Limb (tissue), 2 donors: ENCODE measurements at regions not wholly inside any gene's neighbourhood (a gene's known extent, or its start where the extent isn't known, plus 50 kb on each side); places are given as distances from the start of the nearest gene placed in this dataset.

Experiments
- DNase-seq, 2 donors: peaks; one replicate each; pipeline ENCODE4 v3.0.0-alpha.2; 2016; ENCODE audit errors: extremely low spot score in 2 of 2

- DNase-seq: no peak
Observed at GRCh38 chr18:32544088-32544487, 73.4 kb upstream of the GAREM1 start.

DNA sequence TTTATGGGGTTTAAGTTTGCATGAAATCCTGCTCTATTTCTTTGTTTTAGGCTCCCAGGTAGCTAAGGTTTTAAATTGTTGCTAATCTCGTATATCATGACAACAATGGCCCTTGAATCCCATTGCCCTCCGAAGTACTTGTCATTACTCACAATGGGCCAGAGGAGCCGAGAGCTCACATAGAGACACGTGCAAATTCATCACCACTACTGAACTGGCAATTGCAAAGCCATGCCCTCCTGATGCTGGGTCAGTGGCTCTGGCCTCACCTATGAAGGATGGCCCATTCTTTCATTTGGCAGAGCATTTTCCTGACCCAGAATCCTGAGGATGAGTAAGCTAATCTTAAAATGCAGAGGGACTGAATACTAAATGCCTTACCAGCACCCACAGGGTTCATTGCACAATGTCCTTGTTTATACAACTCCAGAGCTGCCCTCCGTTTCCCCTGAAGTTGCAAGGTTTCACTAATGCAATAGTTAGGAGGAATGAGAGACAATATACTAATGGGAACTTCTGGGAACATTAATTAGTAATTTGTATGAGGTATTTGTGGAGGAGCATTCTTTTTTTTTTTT, 71.6 kb upstream of the GAREM1 start:
- DNase-seq: no peak

DNA sequence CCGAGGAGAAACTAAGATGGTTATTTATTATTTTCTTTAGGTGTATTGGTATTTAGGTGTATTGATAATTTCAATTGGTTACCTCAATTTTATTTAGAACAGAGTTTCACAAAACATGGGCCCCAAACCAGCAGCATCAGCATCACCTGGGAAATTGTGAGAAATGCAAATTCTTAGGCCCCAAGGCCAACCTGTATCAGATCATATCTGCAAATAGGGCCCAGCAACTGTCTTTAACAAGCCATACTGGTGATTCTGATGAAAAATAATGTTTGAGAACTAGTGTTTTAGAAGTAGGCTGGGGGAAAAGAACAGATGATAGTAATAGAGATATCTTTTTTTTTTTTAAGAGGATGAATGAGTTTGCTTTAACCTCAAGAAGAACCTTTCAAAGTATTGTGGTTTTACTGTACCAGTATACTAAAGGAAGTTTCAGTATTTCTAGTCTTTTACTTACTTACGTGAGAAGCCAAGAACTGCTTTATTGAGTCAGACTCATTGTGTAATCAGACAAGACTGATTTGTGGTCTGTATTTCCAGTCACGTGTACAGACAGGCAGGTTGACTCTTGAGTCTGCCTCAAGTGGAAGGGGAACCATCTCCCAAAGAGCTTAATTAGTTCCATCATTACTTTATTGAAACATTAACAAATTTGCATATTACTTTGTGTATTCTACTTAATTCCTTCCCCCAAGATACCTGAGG, 60.4 kb upstream of the GAREM1 start:
- no peak for DNase-seq

GRCh38 chr18:32529722-32530420, 59.2 kb upstream of the GAREM1 start:
- DNase-seq: no peak

GRCh38 chr18:32520771-32521170, 50.1 kb upstream of the GAREM1 start:
- DNase-seq: no peak
